ENCODE measurements at regions not wholly inside any gene's neighbourhood (a gene's known extent, or its start where the extent isn't known, plus 50 kb on each side); places are given as distances from the start of the nearest gene placed in this dataset.

GRCh38 chr7:17544401-17544800 is 245.9 kb downstream of the AHR start:
- no peaks in the 10 kb centered on the region for H3K9me3 ChIP-seq (ENCODE audit: control insufficient read depth, low read length)
- H3K27ac ChIP-seq (ENCODE audit: low read depth, low read length, severe bottlenecking) = no peak overlapping the region
- no peaks in the 10 kb centered on the region for H3K36me3 ChIP-seq (ENCODE audit: control insufficient read depth, insufficient read depth, low read length)
- peaks cover 13% of the 10 kb centered on the region for H3K4me1 ChIP-seq (ENCODE audit: control insufficient read depth, insufficient read depth, low read length, poor library complexity, severe bottlenecking)
- no peak overlapping the region for H3K4me3 ChIP-seq (ENCODE audit: extremely low read depth, insufficient read depth, low read length, poor library complexity, severe bottlenecking)
- no CpG with 5 or more reads among the region's 2 CpGs for WGBS, 2 experiments (ENCODE audit: insufficient coverage in 2 of 2)

- H3K4me1 ChIP-seq (ENCODE audit: control insufficient read depth, insufficient read depth, low read length, poor library complexity, severe bottlenecking) = peaks cover 13% of the 10 kb centered on the region
- H3K9me3 ChIP-seq (ENCODE audit: control insufficient read depth, low read length) = no peaks in the 10 kb centered on the region
- H3K4me3 ChIP-seq (ENCODE audit: extremely low read depth, insufficient read depth, low read length, poor library complexity, severe bottlenecking) = no peak overlapping the region
- no peak overlapping the region for H3K27ac ChIP-seq (ENCODE audit: low read depth, low read length, severe bottlenecking)
- H3K36me3 ChIP-seq (ENCODE audit: control insufficient read depth, insufficient read depth, low read length) = no peaks in the 10 kb centered on the region
These were observed 246.9 kb downstream of the AHR start for GRCh38 chr7:17545348-17545747.

- no peaks in the 10 kb centered on the region for H3K9me3 ChIP-seq (ENCODE audit: control insufficient read depth, low read length)
- peaks cover 13% of the 10 kb centered on the region for H3K4me1 ChIP-seq (ENCODE audit: control insufficient read depth, insufficient read depth, low read length, poor library complexity, severe bottlenecking)
- peak overlapping the region; percentile 34 for H3K27ac ChIP-seq (ENCODE audit: low read depth, low read length, severe bottlenecking)
- H3K36me3 ChIP-seq (ENCODE audit: control insufficient read depth, insufficient read depth, low read length) = no peaks in the 10 kb centered on the region
- H3K4me3 ChIP-seq (ENCODE audit: extremely low read depth, insufficient read depth, low read length, poor library complexity, severe bottlenecking) = no peak overlapping the region
- WGBS, 2 experiments (ENCODE audit: insufficient coverage in 2 of 2) = 100% methylated on average over 1 of the region's 3 CpGs; no CpG with 5 or more reads in 1 of the 2 experiments
These were observed 247.7 kb downstream of the AHR start for GRCh38 chr7:17546189-17546588.

GRCh38 chr7:17546592-17546991 is 248.1 kb downstream of the AHR start:
- H3K27ac ChIP-seq (ENCODE audit: low read depth, low read length, severe bottlenecking) = peak overlapping the region; percentile 34
- H3K9me3 ChIP-seq (ENCODE audit: control insufficient read depth, low read length) = no peaks in the 10 kb centered on the region
- H3K36me3 ChIP-seq (ENCODE audit: control insufficient read depth, insufficient read depth, low read length) = no peaks in the 10 kb centered on the region
- no peak overlapping the region for H3K4me3 ChIP-seq (ENCODE audit: extremely low read depth, insufficient read depth, low read length, poor library complexity, severe bottlenecking)
- WGBS, 2 experiments (ENCODE audit: insufficient coverage in 2 of 2) = 100% methylated on average over 1 of the region's 1 CpG; no CpG with 5 or more reads in 1 of the 2 experiments
- H3K4me1 ChIP-seq (ENCODE audit: control insufficient read depth, insufficient read depth, low read length, poor library complexity, severe bottlenecking) = peaks cover 13% of the 10 kb centered on the region

- H3K9me3 ChIP-seq (ENCODE audit: control insufficient read depth, low read length) = no peaks in the 10 kb centered on the region
- 70% methylated on average over 2 of the region's 4 CpGs; no CpG with 5 or more reads in 1 of the 2 experiments for WGBS, 2 experiments (ENCODE audit: insufficient coverage in 2 of 2)
- H3K4me3 ChIP-seq (ENCODE audit: extremely low read depth, insufficient read depth, low read length, poor library complexity, severe bottlenecking) = no peak overlapping the region
- no peak overlapping the region for H3K27ac ChIP-seq (ENCODE audit: low read depth, low read length, severe bottlenecking)
- no peaks in the 10 kb centered on the region for H3K36me3 ChIP-seq (ENCODE audit: control insufficient read depth, insufficient read depth, low read length)
- H3K4me1 ChIP-seq (ENCODE audit: control insufficient read depth, insufficient read depth, low read length, poor library complexity, severe bottlenecking) = peaks cover 5% of the 10 kb centered on the region
These were observed 249.7 kb downstream of the AHR start for GRCh38 chr7:17548014-17548653.

GRCh38 chr7:17549406-17549805 is 251.0 kb downstream of the AHR start:
- H3K4me3 ChIP-seq (ENCODE audit: extremely low read depth, insufficient read depth, low read length, poor library complexity, severe bottlenecking) = no peak overlapping the region
- H3K4me1 ChIP-seq (ENCODE audit: control insufficient read depth, insufficient read depth, low read length, poor library complexity, severe bottlenecking) = no peaks in the 10 kb centered on the region
- no peaks in the 10 kb centered on the region for H3K9me3 ChIP-seq (ENCODE audit: control insufficient read depth, low read length)
- H3K27ac ChIP-seq (ENCODE audit: low read depth, low read length, severe bottlenecking) = no peak overlapping the region
- 100% methylated on average over 1 of the region's 2 CpGs; no CpG with 5 or more reads in 1 of the 2 experiments for WGBS, 2 experiments (ENCODE audit: insufficient coverage in 2 of 2)
- no peaks in the 10 kb centered on the region for H3K36me3 ChIP-seq (ENCODE audit: control insufficient read depth, insufficient read depth, low read length)

GRCh38 chr7:17552373-17552772 is 253.9 kb downstream of the AHR start:
- Histone ChIP-seq H3K27ac (ENCODE audit: low read depth, low read length, severe bottlenecking) (no peak overlapping the region), H3K4me3 (ENCODE audit: extremely low read depth, insufficient read depth, low read length, poor library complexity, severe bottlenecking) (no peak overlapping the region), H3K36me3 (ENCODE audit: control insufficient read depth, insufficient read depth, low read length) (no peaks in the 10 kb centered on the region), H3K4me1 (ENCODE audit: control insufficient read depth, insufficient read depth, low read length, poor library complexity, severe bottlenecking) (no peaks in the 10 kb centered on the region), H3K9me3 (ENCODE audit: control insufficient read depth, low read length) (no peaks in the 10 kb centered on the region)
- 100% methylated on average over 1 of the region's 6 CpGs for WGBS, 2 experiments (ENCODE audit: insufficient coverage in 2 of 2)

GRCh38 chr7:17552952-17553351 is 254.5 kb downstream of the AHR start:
- no peaks in the 10 kb centered on the region for H3K9me3 ChIP-seq (ENCODE audit: control insufficient read depth, low read length)
- H3K36me3 ChIP-seq (ENCODE audit: control insufficient read depth, insufficient read depth, low read length) = no peaks in the 10 kb centered on the region
- H3K4me3 ChIP-seq (ENCODE audit: extremely low read depth, insufficient read depth, low read length, poor library complexity, severe bottlenecking) = no peak overlapping the region
- no peak overlapping the region for H3K27ac ChIP-seq (ENCODE audit: low read depth, low read length, severe bottlenecking)
- no CpG with 5 or more reads among the region's 1 CpG for WGBS, 2 experiments (ENCODE audit: insufficient coverage in 2 of 2)
- H3K4me1 ChIP-seq (ENCODE audit: control insufficient read depth, insufficient read depth, low read length, poor library complexity, severe bottlenecking) = no peaks in the 10 kb centered on the region

GRCh38 chr7:17554341-17555015 is 256.0 kb downstream of the AHR start:
- WGBS, 2 experiments (ENCODE audit: insufficient coverage in 2 of 2) = 93 to 98% methylated on average over 6 to 7 of the region's 7 CpGs
- Histone ChIP-seq H3K9me3 (ENCODE audit: control insufficient read depth, low read length) (no peaks in the 10 kb centered on the region), H3K4me3 (ENCODE audit: extremely low read depth, insufficient read depth, low read length, poor library complexity, severe bottlenecking) (no peak overlapping the region), H3K36me3 (ENCODE audit: control insufficient read depth, insufficient read depth, low read length) (no peaks in the 10 kb centered on the region), H3K4me1 (ENCODE audit: control insufficient read depth, insufficient read depth, low read length, poor library complexity, severe bottlenecking) (no peaks in the 10 kb centered on the region), H3K27ac (ENCODE audit: low read depth, low read length, severe bottlenecking) (no peak overlapping the region)

GRCh38 chr7:17556247-17556956 is 257.9 kb downstream of the AHR start:
- Histone ChIP-seq H3K27ac (ENCODE audit: low read depth, low read length, severe bottlenecking) (no peak overlapping the region), H3K4me3 (ENCODE audit: extremely low read depth, insufficient read depth, low read length, poor library complexity, severe bottlenecking) (no peak overlapping the region)
- WGBS, 2 experiments (ENCODE audit: insufficient coverage in 2 of 2) = no CpG with 5 or more reads among the region's 1 CpG

GRCh38 chr7:17557251-17557671 is 258.8 kb downstream of the AHR start:
- WGBS, 2 experiments (ENCODE audit: insufficient coverage in 2 of 2) = 89% methylated on average over 1 of the region's 1 CpG; no CpG with 5 or more reads in 1 of the 2 experiments
- Histone ChIP-seq H3K4me1 (ENCODE audit: control insufficient read depth, insufficient read depth, low read length, poor library complexity, severe bottlenecking) (no peaks in the 10 kb centered on the region), H3K9me3 (ENCODE audit: control insufficient read depth, low read length) (no peaks in the 10 kb centered on the region), H3K36me3 (ENCODE audit: control insufficient read depth, insufficient read depth, low read length) (no peaks in the 10 kb centered on the region), H3K4me3 (ENCODE audit: extremely low read depth, insufficient read depth, low read length, poor library complexity, severe bottlenecking) (no peak overlapping the region), H3K27ac (ENCODE audit: low read depth, low read length, severe bottlenecking) (no peak overlapping the region)

More at GRCh38 chr7:17556247-17556956, 257.9 kb downstream of the AHR start:
- no peaks in the 10 kb centered on the region for H3K4me1 ChIP-seq (ENCODE audit: control insufficient read depth, insufficient read depth, low read length, poor library complexity, severe bottlenecking)
- H3K9me3 ChIP-seq (ENCODE audit: control insufficient read depth, low read length) = no peaks in the 10 kb centered on the region
- H3K36me3 ChIP-seq (ENCODE audit: control insufficient read depth, insufficient read depth, low read length) = no peaks in the 10 kb centered on the region
